ENCODE measurements at regions not wholly inside any gene's neighbourhood (a gene's known extent, or its start where the extent isn't known, plus 50 kb on each side); places are given as distances from the start of the nearest gene placed in this dataset.

DNA sequence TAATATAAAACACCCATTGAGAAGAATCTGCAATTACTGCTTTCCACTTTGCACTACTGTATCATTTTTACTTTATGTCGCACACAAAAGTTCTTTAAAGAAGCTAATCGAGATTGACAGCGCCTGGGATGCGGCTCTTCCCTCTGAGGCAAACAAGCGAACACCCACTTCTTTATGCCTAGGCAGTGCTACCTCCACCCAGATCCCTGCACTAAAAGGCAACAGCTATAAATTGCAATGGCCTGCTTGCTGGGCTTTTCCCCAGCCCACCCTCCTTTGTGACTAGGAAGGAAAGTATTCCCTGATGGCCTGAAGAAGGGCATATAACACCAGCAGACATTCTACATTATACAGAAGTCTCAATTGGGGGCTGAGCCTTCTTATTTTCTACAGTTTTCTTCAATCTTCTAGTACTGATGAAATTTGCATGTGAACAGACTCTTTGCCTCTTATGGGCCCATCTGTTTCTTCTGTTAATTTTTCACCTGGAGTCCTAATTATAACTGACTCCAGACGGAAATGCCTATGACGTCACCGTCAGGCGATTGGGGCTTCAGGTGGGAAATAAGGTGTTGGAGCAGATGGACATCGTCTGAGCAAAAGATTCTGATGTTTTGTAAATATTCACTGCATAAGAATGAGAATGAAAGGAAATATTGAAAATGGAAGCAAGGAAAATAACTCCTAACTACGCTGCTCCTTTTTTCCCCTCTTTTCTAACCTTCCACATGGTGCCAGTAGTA is 138.9 kb upstream of the DCC start:
- Histone ChIP-seq H3K36me3 (ENCODE audit: insufficient read depth, low read length) (no peaks in the 10 kb centered on the region), H3K27ac (ENCODE audit: low read depth in 1 of 2, low read length in 2 of 2) (no peak overlapping the region), H3K4me3 (ENCODE audit: low read length) (no peak overlapping the region), H3K9me3 (ENCODE audit: control insufficient read depth in 1 of 2, insufficient read depth in 1 of 2, low read length in 2 of 2) (no peaks in the 10 kb centered on the region), H3K27me3 (ENCODE audit: control insufficient read depth in 1 of 2, insufficient read depth in 2 of 2, low read length in 2 of 2) (no peaks in the 10 kb centered on the region), H3K4me1 (ENCODE audit: insufficient read depth, low read length) (no peaks in the 10 kb centered on the region)
- intact Hi-C loops (cut with DNase I, micrococcal nuclease) = no loop called here
- no peak for ATAC-seq (ENCODE audit: poor library complexity)
- Mint-ChIP-seq H3K27ac (no peak overlapping the region), H3K9me3 (peaks cover 3% of the 10 kb centered on the region), H3K4me3 (no peak overlapping the region), H3K27me3 (no peaks in the 10 kb centered on the region), H3K36me3 (ENCODE audit: low read depth) (no peaks in the 10 kb centered on the region), H3K4me1 (ENCODE audit: low read depth) (no peaks in the 10 kb centered on the region)
- DNase-seq = no peak
- ChIA-PET POLR2A (no interaction called here), CTCF (no interaction called here)
- TF ChIP-seq, protein P1, sequence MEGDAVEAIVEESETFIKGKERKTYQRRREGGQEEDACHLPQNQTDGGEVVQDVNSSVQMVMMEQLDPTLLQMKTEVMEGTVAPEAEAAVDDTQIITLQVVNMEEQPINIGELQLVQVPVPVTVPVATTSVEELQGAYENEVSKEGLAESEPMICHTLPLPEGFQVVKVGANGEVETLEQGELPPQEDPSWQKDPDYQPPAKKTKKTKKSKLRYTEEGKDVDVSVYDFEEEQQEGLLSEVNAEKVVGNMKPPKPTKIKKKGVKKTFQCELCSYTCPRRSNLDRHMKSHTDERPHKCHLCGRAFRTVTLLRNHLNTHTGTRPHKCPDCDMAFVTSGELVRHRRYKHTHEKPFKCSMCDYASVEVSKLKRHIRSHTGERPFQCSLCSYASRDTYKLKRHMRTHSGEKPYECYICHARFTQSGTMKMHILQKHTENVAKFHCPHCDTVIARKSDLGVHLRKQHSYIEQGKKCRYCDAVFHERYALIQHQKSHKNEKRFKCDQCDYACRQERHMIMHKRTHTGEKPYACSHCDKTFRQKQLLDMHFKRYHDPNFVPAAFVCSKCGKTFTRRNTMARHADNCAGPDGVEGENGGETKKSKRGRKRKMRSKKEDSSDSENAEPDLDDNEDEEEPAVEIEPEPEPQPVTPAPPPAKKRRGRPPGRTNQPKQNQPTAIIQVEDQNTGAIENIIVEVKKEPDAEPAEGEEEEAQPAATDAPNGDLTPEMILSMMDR (IDR thresholded peaks at IDR 0.05) = no peak

DNA sequence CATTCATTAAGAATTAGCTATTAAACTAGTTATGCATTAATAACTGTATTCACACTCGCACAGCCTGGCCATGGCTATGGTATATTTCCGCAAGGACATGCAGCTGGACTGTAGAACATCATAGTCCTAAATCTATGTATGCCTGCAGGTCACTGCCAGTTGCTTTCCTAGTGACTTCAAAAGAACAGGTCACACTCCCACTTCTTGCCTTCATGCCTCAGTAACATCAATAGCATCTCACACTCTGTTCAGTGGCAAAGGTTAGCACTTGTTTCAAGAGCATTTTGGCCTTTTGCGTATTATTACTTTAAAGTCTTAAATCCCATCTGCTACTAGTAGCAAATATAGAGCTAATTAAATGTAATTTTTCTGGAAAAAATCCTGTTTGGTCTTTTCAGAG is 131.4 kb upstream of the DCC start:
- ChIA-PET POLR2A (no interaction called here), CTCF (no interaction called here)
- Mint-ChIP-seq H3K27me3 (no peaks in the 10 kb centered on the region), H3K4me3 (no peak overlapping the region), H3K36me3 (ENCODE audit: low read depth) (no peaks in the 10 kb centered on the region), H3K4me1 (ENCODE audit: low read depth) (no peaks in the 10 kb centered on the region), H3K9me3 (peaks cover 2% of the 10 kb centered on the region), H3K27ac (no peak overlapping the region)
- Histone ChIP-seq H3K27ac (ENCODE audit: low read depth in 1 of 2, low read length in 2 of 2) (no peak overlapping the region), H3K36me3 (ENCODE audit: insufficient read depth, low read length) (no peaks in the 10 kb centered on the region), H3K9me3 (ENCODE audit: control insufficient read depth in 1 of 2, insufficient read depth in 1 of 2, low read length in 2 of 2) (no peaks in the 10 kb centered on the region), H3K27me3 (ENCODE audit: control insufficient read depth in 1 of 2, insufficient read depth in 2 of 2, low read length in 2 of 2) (no peaks in the 10 kb centered on the region), H3K4me1 (ENCODE audit: insufficient read depth, low read length) (no peaks in the 10 kb centered on the region), H3K4me3 (ENCODE audit: low read length) (no peak overlapping the region)
- TF ChIP-seq, protein P1 (IDR thresholded peaks at IDR 0.05) = no peak
- intact Hi-C loops (cut with DNase I, micrococcal nuclease) = no loop called here
- no peak for DNase-seq
- no peak for ATAC-seq (ENCODE audit: poor library complexity)

DNA sequence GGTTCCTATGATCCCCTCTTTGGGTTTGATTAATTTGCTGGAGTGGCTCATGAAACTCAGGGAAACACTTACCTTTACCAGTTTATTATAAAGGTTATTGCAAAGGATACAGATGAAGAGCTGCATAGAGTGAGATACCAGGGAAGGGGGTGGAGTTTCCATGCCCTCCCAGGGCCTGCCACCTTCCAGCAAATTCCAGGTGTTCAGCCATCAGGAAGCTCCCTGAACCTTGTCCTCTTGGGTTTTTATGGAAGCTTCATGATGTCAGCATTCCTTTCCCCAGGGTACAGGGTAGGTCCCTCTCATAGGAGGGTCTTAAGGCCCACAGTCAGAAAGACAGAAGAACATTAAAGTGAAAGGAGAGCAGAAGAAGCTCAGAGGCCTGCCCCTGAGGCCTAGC is 123.9 kb upstream of the DCC start:
- H3K4me3 ChIP-seq (ENCODE audit: low read length) = no peak overlapping the region
- peaks cover 2% of the 10 kb centered on the region for H3K9me3 Mint-ChIP-seq
- H3K27ac Mint-ChIP-seq = no peak overlapping the region
- H3K27me3 ChIP-seq (ENCODE audit: control insufficient read depth in 1 of 2, insufficient read depth in 2 of 2, low read length in 2 of 2) = no peaks in the 10 kb centered on the region
- no peaks in the 10 kb centered on the region for H3K9me3 ChIP-seq (ENCODE audit: control insufficient read depth in 1 of 2, insufficient read depth in 1 of 2, low read length in 2 of 2)
- H3K36me3 Mint-ChIP-seq (ENCODE audit: low read depth) = no peaks in the 10 kb centered on the region
- intact Hi-C loops (cut with DNase I, micrococcal nuclease) = no loop called here
- DNase-seq = no peak
- H3K27ac ChIP-seq (ENCODE audit: low read depth in 1 of 2, low read length in 2 of 2) = no peak overlapping the region
- no peaks in the 10 kb centered on the region for H3K4me1 ChIP-seq (ENCODE audit: insufficient read depth, low read length)
- TF ChIP-seq, protein P1 (IDR thresholded peaks at IDR 0.05) = no peak
- H3K36me3 ChIP-seq (ENCODE audit: insufficient read depth, low read length) = no peaks in the 10 kb centered on the region
- H3K27me3 Mint-ChIP-seq = no peaks in the 10 kb centered on the region
- ATAC-seq (ENCODE audit: poor library complexity) = no peak
- no peaks in the 10 kb centered on the region for H3K4me1 Mint-ChIP-seq (ENCODE audit: low read depth)
- ChIA-PET CTCF (no interaction called here), POLR2A (no interaction called here)
- no peak overlapping the region for H3K4me3 Mint-ChIP-seq

All from CD4-positive, alpha-beta T cell (primary cell).